SK-N-SH treated with all-trans-retinoic acid at 6 μM for 48 hours (cell line): ENCODE measurements at regions not wholly inside any gene's neighbourhood (a gene's known extent, or its start where the extent isn't known, plus 50 kb on each side); places are given as distances from the start of the nearest gene placed in this dataset.

Experiments
- ATAC-seq: fragments of 200-7000 bp; cut with Tn5 transposase; 3 replicates; pipeline ENCODE4 v1.9.1; 2020; ENCODE audit warnings: mild to moderate bottlenecking, moderate library complexity
- ARNTL ChIP-seq: fragments of 450-650 bp; formaldehyde crosslinking; IDR thresholded peaks from 2 replicates; pipeline ENCODE4 v1.5.0; 2020; ENCODE audit warnings: low read depth, mild to moderate bottlenecking, moderate library complexity, borderline replicate concordance
- BACH2 ChIP-seq: fragments of 250-450 bp; sonication (Bioruptor Pico); IDR thresholded peaks from 2 replicates; pipeline ENCODE4 v1.9.0; 2021; ENCODE audit warnings: mild to moderate bottlenecking, borderline replicate concordance
- CSDC2 ChIP-seq: fragments of 250-450 bp; sonication (Bioruptor Pico); IDR thresholded peaks from 2 replicates; pipeline ENCODE4 v1.5.0; 2020; ENCODE audit warnings: mild to moderate bottlenecking, moderate library complexity
- CSRNP3 ChIP-seq: fragments of 250-450 bp; sonication (Bioruptor Pico); IDR thresholded peaks from 2 replicates; pipeline ENCODE4 v1.5.1; 2021; ENCODE audit warnings: mild to moderate bottlenecking, moderate library complexity
- ESRRG ChIP-seq: fragments of 250-450 bp; sonication (Bioruptor Pico); IDR thresholded peaks from 2 replicates; pipeline ENCODE4 v1.6.1; 2021; ENCODE audit warnings: mild to moderate bottlenecking
- ISL1 ChIP-seq: fragments of 250-450 bp; sonication (Bioruptor Pico); IDR thresholded peaks from 2 replicates; pipeline ENCODE4 v2.1.2; 2022; ENCODE audit warnings: mild to moderate bottlenecking, moderate library complexity
- OSR1 ChIP-seq: fragments of 250-450 bp; sonication (Bioruptor Pico); IDR thresholded peaks from 2 replicates; pipeline ENCODE4 v1.8.0; 2022; ENCODE audit warnings: moderate library complexity, mild to moderate bottlenecking, inconsistent platforms
- POU6F1 ChIP-seq: fragments of 250-450 bp; sonication (Bioruptor Pico); IDR thresholded peaks from 2 replicates; pipeline ENCODE4 v1.8.0; 2021; ENCODE audit warnings: low read depth, mild to moderate bottlenecking, moderate library complexity, borderline replicate concordance
- PPARA ChIP-seq: fragments of 250-450 bp; sonication (Bioruptor Pico); IDR thresholded peaks from 2 replicates; pipeline ENCODE4 v1.5.0; 2020; ENCODE audit warnings: mild to moderate bottlenecking, borderline replicate concordance
- RARB ChIP-seq: fragments of 250-450 bp; sonication (Bioruptor Pico); IDR thresholded peaks from 2 replicates; pipeline ENCODE4 v1.8.0; 2021; ENCODE audit warnings: mild to moderate bottlenecking, moderate library complexity
- SNAI2 ChIP-seq: fragments of 250-450 bp; sonication (Bioruptor Pico); IDR thresholded peaks from 2 replicates; pipeline ENCODE4 v1.5.0; 2020; ENCODE audit warnings: mild to moderate bottlenecking, moderate library complexity
- TCF4 ChIP-seq: fragments of 250-450 bp; sonication (Bioruptor Pico); IDR thresholded peaks from 2 replicates; pipeline ENCODE4 v1.8.0; 2021; ENCODE audit warnings: mild to moderate bottlenecking, moderate library complexity, borderline replicate concordance
- TOX ChIP-seq: fragments of 250-450 bp; sonication (Bioruptor Pico); IDR thresholded peaks from 2 replicates; pipeline ENCODE4 v1.8.0; 2021; ENCODE audit warnings: mild to moderate bottlenecking, moderate library complexity, borderline replicate concordance
- ZC3H10 ChIP-seq: fragments of 250-450 bp; sonication (Bioruptor Pico); IDR thresholded peaks from 2 replicates; pipeline ENCODE4 v1.5.1; 2021; ENCODE audit warnings: mild to moderate bottlenecking, moderate library complexity
- ZFP3 ChIP-seq: fragments of 250-450 bp; sonication (Bioruptor Pico); IDR thresholded peaks from 2 replicates; pipeline ENCODE4 v1.5.0; 2020; ENCODE audit warnings: mild to moderate bottlenecking, moderate library complexity
- ZFP30 ChIP-seq: fragments of 450-650 bp; formaldehyde crosslinking; IDR thresholded peaks from 2 replicates; pipeline ENCODE4 v1.5.0; 2022; ENCODE audit warnings: mild to moderate bottlenecking, moderate library complexity
- ZNF565 ChIP-seq: fragments of 450-650 bp; formaldehyde crosslinking; conservative IDR thresholded peaks from 2 replicates; pipeline ENCODE4 v1.5.0; 2020; ENCODE audit warnings: low read depth, mild to moderate bottlenecking, moderate library complexity
- ZNF70 ChIP-seq: fragments of 450-650 bp; formaldehyde crosslinking; IDR thresholded peaks from 2 replicates; pipeline ENCODE4 v1.5.0; 2020; ENCODE audit warnings: mild to moderate bottlenecking, moderate library complexity
- ZNF8 ChIP-seq: fragments of 450-650 bp; formaldehyde crosslinking; IDR thresholded peaks from 2 replicates; pipeline ENCODE4 v1.5.0; 2020; ENCODE audit warnings: mild to moderate bottlenecking, moderate library complexity
- TF ChIP-seq, protein P1 (sequence below): fragments of 250-450 bp; sonication (Bioruptor Pico); IDR thresholded peaks from 2 replicates; pipeline ENCODE4 v1.5.1; 2020; ENCODE audit warnings: low read depth, mild to moderate bottlenecking, moderate library complexity
- TF ChIP-seq, protein P2 (sequence below): fragments of 250-450 bp; sonication (Bioruptor Pico); IDR thresholded peaks from 2 replicates; pipeline ENCODE4 v1.8.0; 2020; ENCODE audit warnings: mild to moderate bottlenecking, moderate library complexity, borderline replicate concordance
- TF ChIP-seq, protein P3 (sequence below): fragments of 250-450 bp; sonication (Bioruptor Pico); IDR thresholded peaks from 2 replicates; pipeline ENCODE4 v1.5.0; 2020; ENCODE audit warnings: mild to moderate bottlenecking, moderate library complexity

DNA sequence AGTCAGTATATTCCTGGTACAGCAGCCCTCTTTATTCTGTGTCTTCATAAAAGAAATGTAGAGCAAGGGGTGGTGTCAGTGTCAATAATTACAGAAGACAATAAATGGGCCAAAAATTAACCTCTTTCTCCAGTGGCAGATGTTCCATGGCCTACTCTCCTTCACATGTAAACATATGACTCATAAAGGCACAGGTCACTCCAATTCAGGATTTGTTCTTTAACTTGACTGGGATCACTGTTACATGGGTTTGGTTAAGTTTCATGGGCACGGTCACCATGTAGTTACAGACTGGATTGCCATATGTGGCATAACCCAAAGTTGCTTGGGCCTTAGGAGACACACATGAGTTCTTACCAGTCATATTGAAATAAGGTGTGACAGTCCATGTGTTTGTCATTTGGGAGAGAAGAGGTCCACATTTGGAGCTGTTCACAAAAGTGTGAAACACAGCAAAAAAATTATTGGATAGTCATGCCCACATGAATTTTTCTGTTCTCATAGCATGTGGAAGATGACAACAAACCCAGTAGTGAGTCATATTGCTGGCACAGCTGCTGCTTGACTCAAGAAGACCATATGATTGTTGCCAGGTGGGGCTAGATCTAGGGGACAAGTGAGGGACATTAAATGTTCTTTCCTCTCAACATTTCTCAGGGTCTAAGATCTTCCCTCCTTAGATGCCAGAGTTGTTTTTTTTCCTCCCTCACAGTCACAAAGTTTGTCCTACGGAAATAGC is 68.1 kb upstream of the HTR2A start:
- ATAC-seq: no peak; the same call in 1 of the 3 replicates
- TF ChIP-seq TOX (CRISPR knock-in tag) (no peak), ZC3H10 (no peak), SNAI2 (no peak), CSRNP3 (CRISPR knock-in tag) (no peak), ZNF565 (no peak), CSDC2 (CRISPR knock-in tag) (no peak), RARB (CRISPR knock-in tag) (no peak), ARNTL (no peak), ZFP30 (no peak), OSR1 (CRISPR knock-in tag) (no peak), PPARA (CRISPR knock-in tag) (no peak)

GRCh38 chr13:46963904-46964303 is 67.1 kb upstream of the HTR2A start:
- no peak for ATAC-seq
- TF ChIP-seq ZNF8 (CRISPR knock-in tag) (no peak), TOX (CRISPR knock-in tag) (no peak), CSDC2 (CRISPR knock-in tag) (no peak), BACH2 (CRISPR knock-in tag) (no peak), OSR1 (CRISPR knock-in tag) (no peak), CSRNP3 (CRISPR knock-in tag) (no peak), ZFP3 (CRISPR knock-in tag) (no peak), TCF4 (CRISPR knock-in tag) (no peak), ZC3H10 (no peak), ESRRG (CRISPR knock-in tag) (no peak), RARB (CRISPR knock-in tag) (no peak), ISL1 (CRISPR knock-in tag) (no peak), ARNTL (no peak), ZFP30 (no peak), POU6F1 (CRISPR knock-in tag) (no peak), ZNF70 (CRISPR knock-in tag) (no peak)
- TF ChIP-seq, protein P1, sequence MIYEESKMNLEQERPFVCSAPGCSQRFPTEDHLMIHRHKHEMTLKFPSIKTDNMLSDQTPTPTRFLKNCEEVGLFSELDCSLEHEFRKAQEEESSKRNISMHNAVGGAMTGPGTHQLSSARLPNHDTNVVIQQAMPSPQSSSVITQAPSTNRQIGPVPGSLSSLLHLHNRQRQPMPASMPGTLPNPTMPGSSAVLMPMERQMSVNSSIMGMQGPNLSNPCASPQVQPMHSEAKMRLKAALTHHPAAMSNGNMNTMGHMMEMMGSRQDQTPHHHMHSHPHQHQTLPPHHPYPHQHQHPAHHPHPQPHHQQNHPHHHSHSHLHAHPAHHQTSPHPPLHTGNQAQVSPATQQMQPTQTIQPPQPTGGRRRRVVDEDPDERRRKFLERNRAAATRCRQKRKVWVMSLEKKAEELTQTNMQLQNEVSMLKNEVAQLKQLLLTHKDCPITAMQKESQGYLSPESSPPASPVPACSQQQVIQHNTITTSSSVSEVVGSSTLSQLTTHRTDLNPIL (CRISPR knock-in tag): no peak
- TF ChIP-seq, protein P2, sequence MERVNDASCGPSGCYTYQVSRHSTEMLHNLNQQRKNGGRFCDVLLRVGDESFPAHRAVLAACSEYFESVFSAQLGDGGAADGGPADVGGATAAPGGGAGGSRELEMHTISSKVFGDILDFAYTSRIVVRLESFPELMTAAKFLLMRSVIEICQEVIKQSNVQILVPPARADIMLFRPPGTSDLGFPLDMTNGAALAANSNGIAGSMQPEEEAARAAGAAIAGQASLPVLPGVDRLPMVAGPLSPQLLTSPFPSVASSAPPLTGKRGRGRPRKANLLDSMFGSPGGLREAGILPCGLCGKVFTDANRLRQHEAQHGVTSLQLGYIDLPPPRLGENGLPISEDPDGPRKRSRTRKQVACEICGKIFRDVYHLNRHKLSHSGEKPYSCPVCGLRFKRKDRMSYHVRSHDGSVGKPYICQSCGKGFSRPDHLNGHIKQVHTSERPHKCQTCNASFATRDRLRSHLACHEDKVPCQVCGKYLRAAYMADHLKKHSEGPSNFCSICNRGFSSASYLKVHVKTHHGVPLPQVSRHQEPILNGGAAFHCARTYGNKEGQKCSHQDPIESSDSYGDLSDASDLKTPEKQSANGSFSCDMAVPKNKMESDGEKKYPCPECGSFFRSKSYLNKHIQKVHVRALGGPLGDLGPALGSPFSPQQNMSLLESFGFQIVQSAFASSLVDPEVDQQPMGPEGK (CRISPR knock-in tag): no peak
- TF ChIP-seq, protein P3, sequence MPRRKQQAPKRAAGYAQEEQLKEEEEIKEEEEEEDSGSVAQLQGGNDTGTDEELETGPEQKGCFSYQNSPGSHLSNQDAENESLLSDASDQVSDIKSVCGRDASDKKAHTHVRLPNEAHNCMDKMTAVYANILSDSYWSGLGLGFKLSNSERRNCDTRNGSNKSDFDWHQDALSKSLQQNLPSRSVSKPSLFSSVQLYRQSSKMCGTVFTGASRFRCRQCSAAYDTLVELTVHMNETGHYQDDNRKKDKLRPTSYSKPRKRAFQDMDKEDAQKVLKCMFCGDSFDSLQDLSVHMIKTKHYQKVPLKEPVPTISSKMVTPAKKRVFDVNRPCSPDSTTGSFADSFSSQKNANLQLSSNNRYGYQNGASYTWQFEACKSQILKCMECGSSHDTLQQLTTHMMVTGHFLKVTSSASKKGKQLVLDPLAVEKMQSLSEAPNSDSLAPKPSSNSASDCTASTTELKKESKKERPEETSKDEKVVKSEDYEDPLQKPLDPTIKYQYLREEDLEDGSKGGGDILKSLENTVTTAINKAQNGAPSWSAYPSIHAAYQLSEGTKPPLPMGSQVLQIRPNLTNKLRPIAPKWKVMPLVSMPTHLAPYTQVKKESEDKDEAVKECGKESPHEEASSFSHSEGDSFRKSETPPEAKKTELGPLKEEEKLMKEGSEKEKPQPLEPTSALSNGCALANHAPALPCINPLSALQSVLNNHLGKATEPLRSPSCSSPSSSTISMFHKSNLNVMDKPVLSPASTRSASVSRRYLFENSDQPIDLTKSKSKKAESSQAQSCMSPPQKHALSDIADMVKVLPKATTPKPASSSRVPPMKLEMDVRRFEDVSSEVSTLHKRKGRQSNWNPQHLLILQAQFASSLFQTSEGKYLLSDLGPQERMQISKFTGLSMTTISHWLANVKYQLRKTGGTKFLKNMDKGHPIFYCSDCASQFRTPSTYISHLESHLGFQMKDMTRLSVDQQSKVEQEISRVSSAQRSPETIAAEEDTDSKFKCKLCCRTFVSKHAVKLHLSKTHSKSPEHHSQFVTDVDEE: no peak
